Esophagus squamous epithelium (tissue), 4 donors: ENCODE measurements at regions not wholly inside any gene's neighbourhood (a gene's known extent, or its start where the extent isn't known, plus 50 kb on each side); places are given as distances from the start of the nearest gene placed in this dataset.

Source experiments
- POLR2A ChIP-seq, 4 donors: fragments of 450-650 bp; IDR thresholded peaks; one replicate each; pipeline ENCODE4 v1.6.1; 2017; ENCODE audit warnings: antibody characterized with exemption in 4 of 4, mild to moderate bottlenecking in 4 of 4, moderate library complexity in 3 of 4
- TF ChIP-seq, protein P1 (sequence below), 6 experiments: fragments of 450-650 bp in 4 of 6; fragments of 200-600 bp in 2 of 6; sonication (generic) in 2 of 6; IDR thresholded peaks; one replicate each; pipeline ENCODE4 v1.5.1; 2016 to 2019; ENCODE audit warnings: antibody characterized with exemption in 6 of 6, mild to moderate bottlenecking in 4 of 6, moderate library complexity in 4 of 6

DNA sequence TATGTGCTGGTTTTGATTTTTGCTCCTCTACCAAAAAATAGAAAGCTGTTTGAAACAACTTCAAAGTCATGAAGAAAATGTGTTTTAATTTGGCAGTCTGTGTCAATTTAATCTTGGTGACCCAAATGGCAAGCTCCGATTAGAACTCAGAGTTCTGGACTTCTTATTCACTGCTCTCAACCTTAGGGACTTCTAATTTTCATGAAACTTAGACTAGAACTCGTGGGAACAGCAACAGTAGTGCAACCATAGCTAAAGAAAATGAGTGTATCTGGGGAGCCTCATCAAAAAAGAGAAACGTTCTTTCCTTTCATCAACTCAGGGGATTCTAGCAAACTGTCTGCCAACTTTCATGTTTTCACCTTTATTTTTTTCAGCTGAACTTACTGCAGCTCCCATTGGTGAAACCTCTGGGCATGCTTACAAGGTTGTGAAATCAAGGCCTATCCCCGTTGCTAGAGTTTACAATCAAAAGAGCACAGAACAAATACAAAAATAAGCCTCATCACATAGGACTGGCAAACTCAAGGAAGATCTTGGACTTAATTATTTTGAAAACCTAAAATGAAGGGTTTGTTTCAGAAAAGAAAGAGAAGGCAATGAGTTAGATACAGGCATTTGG is 114.0 kb upstream of the HSF2 start:
- no peak for TF ChIP-seq POLR2A (IDR thresholded peaks at IDR 0.05)
- TF ChIP-seq, protein P1, sequence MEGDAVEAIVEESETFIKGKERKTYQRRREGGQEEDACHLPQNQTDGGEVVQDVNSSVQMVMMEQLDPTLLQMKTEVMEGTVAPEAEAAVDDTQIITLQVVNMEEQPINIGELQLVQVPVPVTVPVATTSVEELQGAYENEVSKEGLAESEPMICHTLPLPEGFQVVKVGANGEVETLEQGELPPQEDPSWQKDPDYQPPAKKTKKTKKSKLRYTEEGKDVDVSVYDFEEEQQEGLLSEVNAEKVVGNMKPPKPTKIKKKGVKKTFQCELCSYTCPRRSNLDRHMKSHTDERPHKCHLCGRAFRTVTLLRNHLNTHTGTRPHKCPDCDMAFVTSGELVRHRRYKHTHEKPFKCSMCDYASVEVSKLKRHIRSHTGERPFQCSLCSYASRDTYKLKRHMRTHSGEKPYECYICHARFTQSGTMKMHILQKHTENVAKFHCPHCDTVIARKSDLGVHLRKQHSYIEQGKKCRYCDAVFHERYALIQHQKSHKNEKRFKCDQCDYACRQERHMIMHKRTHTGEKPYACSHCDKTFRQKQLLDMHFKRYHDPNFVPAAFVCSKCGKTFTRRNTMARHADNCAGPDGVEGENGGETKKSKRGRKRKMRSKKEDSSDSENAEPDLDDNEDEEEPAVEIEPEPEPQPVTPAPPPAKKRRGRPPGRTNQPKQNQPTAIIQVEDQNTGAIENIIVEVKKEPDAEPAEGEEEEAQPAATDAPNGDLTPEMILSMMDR (IDR thresholded peaks at IDR 0.05) = no peak
